ENCODE measurements at regions not wholly inside any gene's neighbourhood (a gene's known extent, or its start where the extent isn't known, plus 50 kb on each side); places are given as distances from the start of the nearest gene placed in this dataset.
A peak's percentile ranks its signal among the peaks of the same experiment; 100 is the strongest.

- Mint-ChIP-seq H3K4me1 (ENCODE audit: unreplicated experiment) (peaks cover 12% of the 10 kb centered on the region), H3K9me3 (ENCODE audit: unreplicated experiment) (peaks cover 7% of the 10 kb centered on the region)
Observed at GRCh38 chr11:15704556-15704955, 589.8 kb downstream of the INSC start.

GRCh38 chr11:15705891-15706290, 591.2 kb downstream of the INSC start:
- H3K27ac Mint-ChIP-seq (ENCODE audit: unreplicated experiment), result no peak overlapping the region
- H3K9me3 Mint-ChIP-seq (ENCODE audit: unreplicated experiment), result peaks cover 7% of the 10 kb centered on the region
- H3K36me3 Mint-ChIP-seq (ENCODE audit: unreplicated experiment), result no peaks in the 10 kb centered on the region
- H3K4me3 Mint-ChIP-seq (ENCODE audit: unreplicated experiment), result no peak overlapping the region
- peaks cover 12% of the 10 kb centered on the region for H3K4me1 Mint-ChIP-seq (ENCODE audit: unreplicated experiment)
- no peak for TF ChIP-seq CTCF (IDR thresholded peaks at IDR 0.05)
- peak; percentile 10 for DNase-seq (ENCODE audit: extremely low spot score, unreplicated experiment)
- peaks cover 3% of the 10 kb centered on the region for H3K27me3 Mint-ChIP-seq (ENCODE audit: unreplicated experiment)

More at GRCh38 chr11:15704556-15704955, 589.8 kb downstream of the INSC start:
- no peak overlapping the region for H3K4me3 Mint-ChIP-seq (ENCODE audit: unreplicated experiment)
- peaks cover 4% of the 10 kb centered on the region for H3K27me3 Mint-ChIP-seq (ENCODE audit: unreplicated experiment)
- H3K36me3 Mint-ChIP-seq (ENCODE audit: unreplicated experiment), result no peaks in the 10 kb centered on the region
- no peak for TF ChIP-seq CTCF (IDR thresholded peaks at IDR 0.05)
- DNase-seq (ENCODE audit: extremely low spot score, unreplicated experiment), result no peak
- H3K27ac Mint-ChIP-seq (ENCODE audit: unreplicated experiment), result no peak overlapping the region

GRCh38 chr11:15707194-15707593, 592.5 kb downstream of the INSC start:
- peaks cover 5% of the 10 kb centered on the region for H3K27me3 Mint-ChIP-seq (ENCODE audit: unreplicated experiment)
- DNase-seq (ENCODE audit: extremely low spot score, unreplicated experiment), result no peak
- H3K4me1 Mint-ChIP-seq (ENCODE audit: unreplicated experiment), result peaks cover 12% of the 10 kb centered on the region
- H3K4me3 Mint-ChIP-seq (ENCODE audit: unreplicated experiment), result no peak overlapping the region
- no peak overlapping the region for H3K27ac Mint-ChIP-seq (ENCODE audit: unreplicated experiment)
- peaks cover 7% of the 10 kb centered on the region for H3K9me3 Mint-ChIP-seq (ENCODE audit: unreplicated experiment)
- no peak for TF ChIP-seq CTCF (IDR thresholded peaks at IDR 0.05)
- no peaks in the 10 kb centered on the region for H3K36me3 Mint-ChIP-seq (ENCODE audit: unreplicated experiment)

- no peak overlapping the region for H3K4me3 Mint-ChIP-seq (ENCODE audit: unreplicated experiment)
- peak overlapping the region; percentile 60 for H3K27ac Mint-ChIP-seq (ENCODE audit: unreplicated experiment)
- peaks cover 5% of the 10 kb centered on the region for H3K27me3 Mint-ChIP-seq (ENCODE audit: unreplicated experiment)
- H3K9me3 Mint-ChIP-seq (ENCODE audit: unreplicated experiment), result peaks cover 7% of the 10 kb centered on the region
- peak; percentile 35 for TF ChIP-seq CTCF (IDR thresholded peaks at IDR 0.05)
- peak; percentile 88 for DNase-seq (ENCODE audit: extremely low spot score, unreplicated experiment)
- peaks cover 12% of the 10 kb centered on the region for H3K4me1 Mint-ChIP-seq (ENCODE audit: unreplicated experiment)
- H3K36me3 Mint-ChIP-seq (ENCODE audit: unreplicated experiment), result no peaks in the 10 kb centered on the region
Observed at GRCh38 chr11:15707971-15708370, 593.2 kb downstream of the INSC start.

- DNase-seq (ENCODE audit: extremely low spot score, unreplicated experiment), result no peak
- TF ChIP-seq CTCF (IDR thresholded peaks at IDR 0.05), result no peak
- Mint-ChIP-seq H3K4me3 (ENCODE audit: unreplicated experiment) (no peak overlapping the region), H3K27me3 (ENCODE audit: unreplicated experiment) (peaks cover 9% of the 10 kb centered on the region), H3K9me3 (ENCODE audit: unreplicated experiment) (no peaks in the 10 kb centered on the region), H3K27ac (ENCODE audit: unreplicated experiment) (no peak overlapping the region), H3K4me1 (ENCODE audit: unreplicated experiment) (peaks cover 12% of the 10 kb centered on the region), H3K36me3 (ENCODE audit: unreplicated experiment) (no peaks in the 10 kb centered on the region)
Observed at GRCh38 chr11:15710580-15711275, 596.0 kb downstream of the INSC start.

Data from osteocyte (in vitro differentiated cells).